GM13976 (cell line): ENCODE measurements at regions not wholly inside any gene's neighbourhood (a gene's known extent, or its start where the extent isn't known, plus 50 kb on each side); places are given as distances from the start of the nearest gene placed in this dataset.

ENCODE experiments used
- DNase-seq: peaks from one replicate; pipeline ENCODE4 v3.0.0; 2012; ENCODE audit warnings: low spot score
- in situ Hi-C: fragments of 300-500 bp; cut with MboI; formaldehyde crosslinking; loops from one replicate; pipeline ENCODE4 v1.12.0; 2022; ENCODE audit warnings: low sequenced_read_pairs, mixed read lengths, inconsistent platforms; ENCODE audit not compliant: unreplicated experiment
- TF ChIP-seq, protein P1 (sequence below): IDR thresholded peaks from 2 replicates; pipeline ENCODE4 v1.5.1; 2012; ENCODE audit warnings: borderline replicate concordance, mild to moderate bottlenecking; ENCODE audit not compliant: insufficient read depth; ENCODE audit errors: extremely low read depth, missing control alignments, control extremely low read depth

DNA sequence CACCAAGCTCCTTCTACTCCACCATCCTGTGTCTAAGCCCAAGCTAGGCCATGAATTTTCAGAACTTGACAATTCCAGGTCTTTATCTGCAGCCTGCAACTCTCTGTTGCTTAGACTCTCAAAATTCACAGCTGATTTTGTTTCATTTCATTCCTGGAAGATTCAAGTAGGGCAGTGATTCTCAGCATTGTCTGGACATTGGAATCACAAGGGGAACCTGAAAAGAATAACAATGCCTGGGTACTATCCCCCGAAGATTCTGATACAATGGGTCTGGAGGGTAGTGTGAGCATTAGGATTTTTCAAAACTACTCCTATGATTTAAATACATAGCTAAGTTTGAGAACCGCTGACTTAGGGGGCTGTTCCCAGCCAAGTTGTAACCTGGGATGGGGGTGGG, 534.7 kb upstream of the IL12A start:
- TF ChIP-seq, protein P1, sequence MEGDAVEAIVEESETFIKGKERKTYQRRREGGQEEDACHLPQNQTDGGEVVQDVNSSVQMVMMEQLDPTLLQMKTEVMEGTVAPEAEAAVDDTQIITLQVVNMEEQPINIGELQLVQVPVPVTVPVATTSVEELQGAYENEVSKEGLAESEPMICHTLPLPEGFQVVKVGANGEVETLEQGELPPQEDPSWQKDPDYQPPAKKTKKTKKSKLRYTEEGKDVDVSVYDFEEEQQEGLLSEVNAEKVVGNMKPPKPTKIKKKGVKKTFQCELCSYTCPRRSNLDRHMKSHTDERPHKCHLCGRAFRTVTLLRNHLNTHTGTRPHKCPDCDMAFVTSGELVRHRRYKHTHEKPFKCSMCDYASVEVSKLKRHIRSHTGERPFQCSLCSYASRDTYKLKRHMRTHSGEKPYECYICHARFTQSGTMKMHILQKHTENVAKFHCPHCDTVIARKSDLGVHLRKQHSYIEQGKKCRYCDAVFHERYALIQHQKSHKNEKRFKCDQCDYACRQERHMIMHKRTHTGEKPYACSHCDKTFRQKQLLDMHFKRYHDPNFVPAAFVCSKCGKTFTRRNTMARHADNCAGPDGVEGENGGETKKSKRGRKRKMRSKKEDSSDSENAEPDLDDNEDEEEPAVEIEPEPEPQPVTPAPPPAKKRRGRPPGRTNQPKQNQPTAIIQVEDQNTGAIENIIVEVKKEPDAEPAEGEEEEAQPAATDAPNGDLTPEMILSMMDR: no peak
- in situ Hi-C loops: no loop called here
- DNase-seq: no peak

GRCh38 chr3:159455741-159456181, 532.9 kb upstream of the IL12A start:
- no peak for DNase-seq
- TF ChIP-seq, protein P1: no peak
- in situ Hi-C loops: no loop called here

DNA sequence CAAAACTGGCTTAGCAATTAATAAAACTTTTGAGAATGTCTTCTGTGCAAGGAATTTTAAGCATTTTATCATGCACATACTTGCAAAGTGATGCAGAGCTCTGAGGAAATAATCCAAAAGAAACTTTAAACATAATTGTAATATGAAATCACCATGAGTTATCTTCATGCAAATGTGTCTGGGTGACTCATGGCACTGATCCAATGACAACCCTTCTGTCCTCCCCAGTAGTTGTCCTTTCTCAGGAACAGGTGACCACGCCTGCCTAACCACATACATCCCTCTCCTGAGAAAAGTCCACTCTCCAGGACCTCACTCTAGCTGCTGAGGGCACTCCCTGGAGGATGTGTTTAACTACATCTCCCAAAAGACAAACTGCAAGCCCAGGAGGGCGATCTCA, 530.6 kb upstream of the IL12A start:
- in situ Hi-C loops: no loop called here
- no peak for DNase-seq
- TF ChIP-seq, protein P1: no peak

DNA sequence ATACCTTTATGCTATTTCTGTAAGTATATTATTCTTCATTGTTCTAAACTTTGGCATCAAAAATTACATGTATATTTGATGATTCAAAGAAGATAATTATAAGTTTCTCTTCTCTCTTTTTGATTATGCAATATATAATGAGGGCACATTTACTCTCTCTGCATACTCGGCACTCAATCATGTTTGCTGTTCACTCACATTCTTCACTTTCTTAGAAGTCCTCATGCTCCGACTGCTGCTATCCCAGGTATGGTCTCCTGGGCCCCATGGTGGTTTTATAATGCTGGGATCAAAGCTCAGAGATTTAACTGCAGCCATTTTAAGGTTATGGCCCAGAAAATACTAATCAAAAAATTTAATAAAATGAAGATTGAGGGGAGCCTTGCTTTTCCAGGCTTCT, 529.7 kb upstream of the IL12A start:
- in situ Hi-C loops: no loop called here
- DNase-seq: no peak
- TF ChIP-seq, protein P1: no peak

- no peak for DNase-seq
- TF ChIP-seq, protein P1: no peak
- in situ Hi-C loops: no loop called here
Observed at GRCh38 chr3:159472611-159473010, 516.0 kb upstream of the IL12A start.

DNA sequence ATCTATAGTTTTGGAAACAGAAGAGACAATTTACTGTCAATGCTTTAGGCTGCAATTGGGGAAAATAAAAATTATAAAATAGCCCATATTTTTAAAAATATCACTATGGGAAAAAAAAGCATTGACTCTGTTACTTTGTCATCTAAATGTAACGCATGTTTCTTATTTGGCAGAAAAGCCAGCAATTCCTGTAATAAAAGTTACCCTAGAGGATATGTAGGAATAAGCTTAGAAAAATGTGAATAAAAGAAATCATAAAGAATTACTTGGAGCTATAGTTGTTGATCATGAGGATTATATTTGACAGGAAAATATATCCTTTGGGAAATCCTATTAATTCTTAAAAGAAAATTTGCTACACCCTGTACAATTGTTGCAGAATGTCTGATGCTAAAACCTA, 515.4 kb upstream of the IL12A start:
- in situ Hi-C loops: no loop called here
- TF ChIP-seq, protein P1: no peak
- DNase-seq: no peak

DNA sequence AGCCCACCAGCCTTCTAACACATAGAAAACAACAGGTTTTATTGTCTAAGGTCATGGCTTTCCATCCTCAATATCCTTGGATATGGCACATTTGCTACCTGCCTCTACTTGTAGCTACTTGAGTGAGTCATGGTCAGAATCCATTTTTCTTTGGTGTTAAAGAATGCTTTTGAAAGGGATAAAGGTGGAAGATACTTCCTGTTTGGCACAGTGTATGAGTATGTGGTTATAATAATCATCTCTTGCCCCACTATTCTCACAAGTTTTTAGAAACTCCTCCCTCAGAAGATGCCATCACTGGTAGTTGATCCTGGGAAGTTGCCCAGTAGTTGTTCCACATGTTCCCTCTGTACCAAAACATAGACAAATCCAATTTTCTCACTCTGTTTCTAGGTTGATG, 508.6 kb upstream of the IL12A start:
- in situ Hi-C loops: no loop called here
- TF ChIP-seq, protein P1: no peak
- no peak for DNase-seq
